H1 (cell line): ENCODE measurements at regions not wholly inside any gene's neighbourhood (a gene's known extent, or its start where the extent isn't known, plus 50 kb on each side); places are given as distances from the start of the nearest gene placed in this dataset.

ENCODE experiments used
- GTF2F1 ChIP-seq: IDR thresholded peaks from 2 replicates; pipeline ENCODE4 v1.6.1; 2012; ENCODE audit warnings: low read depth, low read length, improper control_type of control experiment, borderline replicate concordance
- SIN3A ChIP-seq, 2 experiments: IDR thresholded peaks in 1 of 2; conservative IDR thresholded peaks in 1 of 2; 2 replicates each; pipeline ENCODE4 v1.6.1; 2011 to 2012; ENCODE audit warnings: low read length in 2 of 2, improper control_type of control experiment in 1 of 2, low read depth in 1 of 2, mild to moderate bottlenecking in 1 of 2
- TF ChIP-seq, protein P1 (sequence below), 3 experiments: IDR thresholded peaks; 1 replicate in 2 of 3; 2 replicates in 1 of 3; pipeline versions ENCODE4 v1.5.1 to v1.6.1; 2011; ENCODE audit warnings: low read length in 3 of 3, mild to moderate bottlenecking in 3 of 3, inconsistent platforms in 2 of 3, low read depth in 1 of 3, moderate library complexity in 1 of 3; ENCODE audit not compliant: insufficient read depth in 1 of 3; ENCODE audit errors: control extremely low read depth in 1 of 3

DNA sequence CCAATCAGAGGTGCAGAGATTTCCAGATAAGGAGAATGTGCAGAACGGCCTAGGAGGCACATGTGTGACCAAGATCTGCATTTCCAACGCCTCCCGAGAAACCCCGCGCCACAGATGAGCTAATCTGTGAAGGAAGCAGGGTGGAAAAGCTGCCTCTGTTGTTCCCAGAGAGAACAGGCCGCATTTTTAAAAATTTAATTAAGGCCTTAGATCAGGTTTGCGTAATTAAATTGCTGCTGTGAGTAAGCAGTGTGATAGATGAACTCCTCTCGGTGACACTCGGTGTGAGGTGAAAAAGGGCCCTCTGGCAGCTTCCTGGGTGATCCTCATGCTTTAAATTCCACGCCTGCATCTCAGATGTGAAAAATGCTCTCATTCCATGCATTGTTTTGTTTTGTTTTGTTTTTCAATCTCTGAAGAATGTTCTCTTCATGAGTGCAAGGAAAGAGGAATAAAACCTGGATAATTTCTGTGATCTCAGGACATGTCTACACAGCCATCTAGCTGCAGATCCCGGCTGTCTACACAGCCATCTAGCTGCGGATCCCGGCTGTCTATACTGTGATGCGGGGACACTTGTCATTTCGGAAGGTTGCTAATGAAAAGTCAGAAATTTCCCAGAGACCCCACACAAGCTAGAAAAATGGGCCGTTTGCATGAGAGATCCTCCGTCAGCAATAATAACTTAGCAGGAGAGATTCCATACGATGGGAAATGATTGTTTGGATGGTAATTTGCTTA is 1398.9 kb downstream of the BRD1 start (continued):
- TF ChIP-seq GTF2F1 = no peak
- TF ChIP-seq, protein P1, sequence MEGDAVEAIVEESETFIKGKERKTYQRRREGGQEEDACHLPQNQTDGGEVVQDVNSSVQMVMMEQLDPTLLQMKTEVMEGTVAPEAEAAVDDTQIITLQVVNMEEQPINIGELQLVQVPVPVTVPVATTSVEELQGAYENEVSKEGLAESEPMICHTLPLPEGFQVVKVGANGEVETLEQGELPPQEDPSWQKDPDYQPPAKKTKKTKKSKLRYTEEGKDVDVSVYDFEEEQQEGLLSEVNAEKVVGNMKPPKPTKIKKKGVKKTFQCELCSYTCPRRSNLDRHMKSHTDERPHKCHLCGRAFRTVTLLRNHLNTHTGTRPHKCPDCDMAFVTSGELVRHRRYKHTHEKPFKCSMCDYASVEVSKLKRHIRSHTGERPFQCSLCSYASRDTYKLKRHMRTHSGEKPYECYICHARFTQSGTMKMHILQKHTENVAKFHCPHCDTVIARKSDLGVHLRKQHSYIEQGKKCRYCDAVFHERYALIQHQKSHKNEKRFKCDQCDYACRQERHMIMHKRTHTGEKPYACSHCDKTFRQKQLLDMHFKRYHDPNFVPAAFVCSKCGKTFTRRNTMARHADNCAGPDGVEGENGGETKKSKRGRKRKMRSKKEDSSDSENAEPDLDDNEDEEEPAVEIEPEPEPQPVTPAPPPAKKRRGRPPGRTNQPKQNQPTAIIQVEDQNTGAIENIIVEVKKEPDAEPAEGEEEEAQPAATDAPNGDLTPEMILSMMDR (IDR thresholded peaks at IDR 0.05; ENCODE audit: control extremely low read depth in 1 of 3, insufficient read depth in 1 of 3, low read depth in 1 of 3, low read length in 3 of 3) = no peak
- TF ChIP-seq SIN3A (conservative IDR thresholded peaks at IDR 0.05 in 1 of 2, IDR thresholded peaks at IDR 0.05 in 1 of 2; ENCODE audit: low read depth in 1 of 2, low read length in 2 of 2) = no peak
- TF ChIP-seq, all 59 proteins: peak for 0
